AG08395 (cell line): ENCODE measurements at regions not wholly inside any gene's neighbourhood (a gene's known extent, or its start where the extent isn't known, plus 50 kb on each side); places are given as distances from the start of the nearest gene placed in this dataset.

ENCODE experiments used
- DNase-seq: peaks from one replicate; pipeline ENCODE4 v3.0.0; 2012; ENCODE audit warnings: mixed read lengths, low spot score

GRCh38 chr9:108156270-108156998 lies 666.9 kb upstream of the KLF4 start:
- DNase-seq = no peak

DNA sequence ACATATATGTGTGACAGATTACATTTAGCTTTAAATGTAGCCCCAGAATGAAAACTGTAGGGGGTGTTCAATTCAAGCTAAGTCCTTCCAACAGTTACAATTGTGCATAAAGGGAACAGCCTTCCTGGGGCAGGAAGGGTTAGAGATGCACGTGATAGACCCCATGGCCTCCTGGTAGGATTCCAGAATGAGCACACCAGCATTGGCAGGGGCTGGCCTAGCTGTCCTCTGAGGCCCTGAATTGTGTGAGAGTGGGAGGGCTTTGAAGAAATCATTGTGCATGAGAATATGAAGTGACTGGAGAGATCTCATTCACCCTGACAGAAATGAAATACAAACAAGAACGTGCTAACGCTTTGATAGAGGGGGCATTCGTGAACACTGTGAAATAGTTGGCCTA lies 663.8 kb upstream of the KLF4 start:
- no peak for DNase-seq

GRCh38 chr9:108150736-108151586 lies 661.4 kb upstream of the KLF4 start:
- DNase-seq = peak; percentile 44

GRCh38 chr9:108149326-108149725 lies 659.8 kb upstream of the KLF4 start:
- no peak for DNase-seq

DNA sequence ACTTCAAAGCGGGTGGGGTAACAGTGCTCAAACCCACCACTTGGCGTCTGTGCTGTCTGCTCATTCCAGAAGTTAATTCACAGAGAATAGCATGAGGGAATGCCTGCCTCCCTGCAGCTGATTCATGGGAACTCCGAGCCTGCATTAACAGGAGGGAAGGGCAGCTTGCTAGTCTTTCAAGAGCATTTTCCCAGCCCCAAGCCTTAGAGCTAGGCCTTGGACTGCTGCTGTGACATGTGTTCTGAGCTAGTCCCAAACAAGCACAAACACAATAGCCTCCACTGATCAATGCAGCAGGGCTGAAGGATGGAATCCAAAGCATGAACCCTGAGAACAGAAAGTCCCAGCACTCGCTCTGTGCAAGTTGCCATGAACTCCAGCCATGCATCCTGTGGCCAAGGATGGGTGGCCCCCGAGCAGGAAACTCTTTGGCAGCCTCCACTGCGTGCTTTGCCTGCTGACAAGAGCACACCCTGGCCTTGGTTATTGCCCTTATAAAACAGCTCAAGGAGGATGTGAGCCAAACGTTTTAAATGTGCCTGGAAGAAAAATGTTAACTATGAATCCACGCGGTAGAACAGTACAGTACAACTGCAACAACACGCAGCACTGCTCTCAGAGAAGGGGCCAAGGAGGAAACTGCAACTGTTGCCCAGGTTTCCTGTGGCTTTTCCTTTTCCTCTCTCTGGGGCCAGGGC lies 653.1 kb upstream of the KLF4 start:
- peak; percentile 84 for DNase-seq

GRCh38 chr9:108142142-108142503 lies 652.6 kb upstream of the KLF4 start:
- no peak for DNase-seq

DNA sequence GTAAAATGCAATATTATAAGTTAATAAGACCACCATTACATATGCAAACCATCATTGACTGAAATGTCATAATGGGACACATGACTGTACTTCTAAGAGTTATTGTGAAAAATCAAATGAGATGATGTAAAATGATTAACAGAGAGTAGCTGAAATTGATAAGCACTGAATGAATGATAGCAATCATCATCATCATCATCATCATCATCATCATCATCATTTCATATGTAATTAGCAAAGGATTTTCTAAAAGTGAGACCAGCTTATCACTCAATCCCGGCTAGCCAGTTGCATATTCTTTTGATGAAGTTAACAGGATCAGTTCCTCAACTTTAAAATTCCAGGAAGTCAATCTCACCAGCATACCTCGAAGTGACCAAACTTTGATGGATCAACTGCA lies 650.3 kb upstream of the KLF4 start:
- DNase-seq = no peak

DNA sequence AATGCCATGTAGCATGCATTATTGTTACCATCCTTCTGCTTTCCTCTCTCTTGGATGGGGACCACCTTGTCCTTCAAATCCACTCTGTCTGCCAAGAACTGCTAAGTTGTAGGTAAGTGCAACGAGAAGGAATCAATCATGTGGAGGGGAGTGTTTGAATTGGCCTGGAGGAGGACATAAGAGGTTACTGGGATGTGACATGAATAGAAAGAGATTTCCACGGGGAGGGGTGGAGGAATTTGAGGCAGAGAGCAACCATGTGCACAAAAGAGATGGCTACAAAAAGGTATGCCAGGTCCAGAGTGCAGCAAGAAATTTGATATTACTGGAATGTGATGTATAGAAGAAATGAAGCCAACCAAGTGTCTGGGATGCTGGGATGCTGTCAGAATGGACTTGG lies 648.9 kb upstream of the KLF4 start:
- no peak for DNase-seq

- no peak for DNase-seq
Measured at GRCh38 chr9:108136656-108137055, 647.1 kb upstream of the KLF4 start.

- no peak for DNase-seq
Measured at GRCh38 chr9:108134486-108135128, 645.0 kb upstream of the KLF4 start.

DNA sequence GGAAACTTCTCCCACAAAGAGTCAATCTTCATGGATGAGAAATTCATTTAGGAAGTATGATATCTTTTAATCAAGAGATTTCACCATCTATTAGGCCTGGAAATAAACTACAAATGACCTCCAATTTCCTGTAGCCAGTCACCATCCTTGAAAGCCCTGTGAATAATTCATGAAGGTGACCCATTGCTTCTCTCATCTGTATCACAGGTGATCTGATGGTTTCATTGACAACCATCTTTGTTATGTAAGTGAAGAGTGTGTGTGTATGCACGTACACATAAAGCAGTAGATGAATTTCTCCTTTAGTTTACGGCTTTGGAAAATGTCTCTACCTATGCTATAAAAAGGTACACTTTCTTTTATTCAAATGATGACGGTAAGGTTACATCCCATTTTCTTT lies 644.1 kb upstream of the KLF4 start:
- no peak for DNase-seq

GRCh38 chr9:108133101-108133500 lies 643.5 kb upstream of the KLF4 start:
- DNase-seq = no peak

- DNase-seq = no peak
Measured at GRCh38 chr9:108130905-108131304, 641.3 kb upstream of the KLF4 start.

- no peak for DNase-seq
Measured at GRCh38 chr9:108125625-108126024, 636.1 kb upstream of the KLF4 start.

- no peak for DNase-seq
Measured at GRCh38 chr9:108119530-108120113, 630.1 kb upstream of the KLF4 start.

- DNase-seq = no peak
Measured at GRCh38 chr9:108117795-108118194, 628.2 kb upstream of the KLF4 start.

DNA sequence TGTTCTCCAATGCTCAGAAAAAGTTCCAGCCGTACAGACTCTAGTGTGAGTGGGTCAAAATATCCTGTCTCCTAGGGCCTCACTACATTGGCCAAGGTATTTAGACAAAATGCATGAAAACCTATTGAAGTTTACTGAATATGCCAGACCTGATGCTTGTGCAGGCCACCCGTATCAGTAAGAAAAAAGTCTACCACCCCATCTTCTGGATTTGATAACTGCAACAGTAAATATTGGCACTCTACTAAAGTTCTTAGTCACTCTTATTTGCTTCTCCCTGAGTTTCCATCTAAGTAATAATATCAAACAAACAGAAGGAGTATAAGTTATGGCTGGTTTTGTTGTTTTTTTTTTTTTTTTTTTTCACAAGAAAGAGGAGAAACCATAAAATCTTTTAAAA lies 627.7 kb upstream of the KLF4 start:
- no peak for DNase-seq

DNA sequence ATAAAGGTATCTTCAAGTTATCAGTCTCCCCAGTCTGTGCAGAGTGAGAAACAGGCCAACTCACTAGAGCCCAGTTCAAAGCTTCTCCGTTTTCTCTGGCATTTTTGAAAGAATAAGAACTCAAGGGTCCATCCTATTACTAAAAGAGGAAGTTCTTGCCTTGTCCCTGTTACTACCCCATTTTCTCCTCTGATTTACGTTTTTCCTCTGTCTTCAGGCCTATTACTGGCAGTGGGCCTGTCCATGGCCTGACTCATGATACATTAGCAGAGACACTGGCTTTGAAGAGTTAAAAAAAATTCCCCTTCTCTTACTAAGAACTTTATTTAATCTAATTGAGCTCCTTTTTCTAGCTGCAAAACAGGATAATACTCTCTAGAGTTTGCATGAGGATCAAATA lies 624.0 kb upstream of the KLF4 start:
- DNase-seq = no peak

DNA sequence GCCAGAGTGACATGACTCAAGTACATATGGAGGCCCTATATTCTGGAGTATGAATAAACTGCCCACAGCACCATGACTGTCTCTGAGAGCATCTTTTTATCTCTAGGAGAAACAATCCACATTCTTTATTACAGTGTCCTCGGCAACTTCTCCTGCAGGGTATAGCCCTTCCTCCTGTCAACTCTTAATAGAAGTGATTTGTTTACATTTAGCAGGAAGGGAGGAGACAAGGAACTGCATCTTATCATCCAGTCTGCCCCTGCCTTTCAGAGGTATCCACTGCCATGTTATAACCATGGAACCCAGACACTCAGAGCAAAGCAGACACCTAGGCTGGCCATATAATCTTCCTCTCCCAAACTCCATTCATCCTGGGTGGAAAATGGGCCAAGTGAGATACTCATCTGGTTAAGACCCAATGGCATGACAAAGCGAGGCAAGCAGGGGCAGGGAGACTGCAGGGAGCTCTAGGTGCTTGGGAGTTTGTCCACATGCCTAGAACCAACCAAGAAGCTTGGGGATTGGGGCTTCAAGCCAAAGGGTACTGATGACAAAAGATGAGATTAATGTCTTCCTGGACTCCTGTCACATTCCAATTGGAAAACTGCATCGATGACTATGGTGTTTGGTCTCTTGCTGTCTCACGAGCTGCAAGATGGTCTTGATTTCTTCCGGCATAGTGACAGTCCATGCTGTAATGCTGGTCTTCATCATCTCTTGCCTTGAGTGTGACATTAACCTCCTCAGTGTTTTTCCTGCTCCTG lies 620.5 kb upstream of the KLF4 start:
- no peak for DNase-seq

DNA sequence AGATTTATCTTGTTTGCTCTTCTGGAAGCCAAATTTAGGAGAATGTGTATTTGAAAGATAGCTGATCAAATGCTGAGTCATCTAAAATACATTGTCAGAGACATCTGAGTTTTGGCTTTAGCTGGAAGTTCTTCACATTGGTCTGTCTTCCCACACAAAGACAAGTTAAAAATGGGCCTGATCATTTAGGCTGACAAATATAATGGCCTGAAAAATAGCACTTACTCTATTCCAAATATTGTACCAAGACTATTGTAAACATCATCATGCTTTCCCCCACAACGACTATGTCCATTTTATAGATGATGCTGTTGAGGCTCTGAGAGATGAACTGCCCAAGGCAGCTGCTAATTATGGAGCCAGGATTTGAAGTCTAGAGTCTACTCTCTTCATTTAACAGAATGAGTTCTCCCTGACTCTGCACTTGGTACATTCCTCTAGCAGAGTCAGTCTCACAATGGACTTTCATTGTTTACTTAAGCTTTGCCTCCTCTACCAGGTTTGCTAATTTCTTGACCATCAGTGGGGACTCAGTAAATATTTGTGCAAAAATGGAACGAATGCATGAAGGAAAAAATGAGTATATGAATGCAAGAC lies 619.4 kb upstream of the KLF4 start:
- DNase-seq = no peak

GRCh38 chr9:108108280-108108851 lies 618.8 kb upstream of the KLF4 start:
- peak; percentile 43 for DNase-seq
